Endothelial cell of umbilical vein (primary cell): ENCODE measurements at regions not wholly inside any gene's neighbourhood (a gene's known extent, or its start where the extent isn't known, plus 50 kb on each side); places are given as distances from the start of the nearest gene placed in this dataset.

ENCODE experiments used
- BruUV-seq: library from RNA; stranded (reverse); fragments of 400-500 nt; replicated peaks from 2 replicates; lab custom pipeline; 2021; lab: Mats Ljungman, UMichigan
- CTCF ChIA-PET: fragments of 300-600, 350-600 bp; sonication (Branson Sonifier 250); formaldehyde crosslinking; loops from one replicate; lab custom pipeline; 2021; ENCODE audit warnings: antibody characterized with exemption, inconsistent platforms; lab: Charles Lee
- POLR2A ChIA-PET: fragments of 300-600, 350-600 bp; sonication (Branson Sonifier 250); formaldehyde crosslinking; loops from one replicate; lab custom pipeline; 2021; ENCODE audit warnings: antibody characterized with exemption, inconsistent platforms; lab: Charles Lee
- DNase-seq: peaks from one replicate; pipeline ENCODE4 v3.0.0-alpha.2; 2011; ENCODE audit warnings: low read depth, low spot score
- FAIRE-seq: peaks from 2 replicates; lab custom pipeline; 2011; peaks lifted over from hg19 to GRCh38; lab: Jason Lieb, UNC
- H2AFZ ChIP-seq: 2 replicates; pipeline ENCODE4 v1.6.0; 2012; ENCODE audit warnings: low read depth, low read length, control low read depth, inconsistent platforms
- H3K27ac ChIP-seq: 2 replicates; pipeline ENCODE4 v1.5.1; 2011; ENCODE audit warnings: low read depth, mild to moderate bottlenecking, control low read depth, low read length, moderate library complexity; ENCODE audit not compliant: insufficient read depth
- H3K27me3 ChIP-seq, 2 experiments: 2 replicates each; pipeline versions ENCODE4 v1.6.0 to v1.6.1; 2011; ENCODE audit warnings: low read length in 2 of 2, mixed read lengths in 1 of 2; ENCODE audit not compliant: control insufficient read depth in 2 of 2, insufficient read depth in 2 of 2
- H3K36me3 ChIP-seq, 2 experiments: 2 replicates in 1 of 2; 3 replicates in 1 of 2; pipeline ENCODE4 v1.5.1; 2011; ENCODE audit warnings: low read length in 2 of 2, mild to moderate bottlenecking in 1 of 2, moderate library complexity in 1 of 2; ENCODE audit not compliant: control insufficient read depth in 2 of 2, insufficient read depth in 2 of 2; ENCODE audit errors: extremely low read depth in 1 of 2
- H3K4me1 ChIP-seq: 3 replicates; pipeline ENCODE4 v1.5.1; 2011; ENCODE audit warnings: mild to moderate bottlenecking, low read length; ENCODE audit not compliant: control insufficient read depth, insufficient read depth; ENCODE audit errors: extremely low read depth
- H3K4me2 ChIP-seq: 2 replicates; pipeline ENCODE4 v1.6.1; 2011; ENCODE audit warnings: low read length, control low read depth, mixed read lengths; ENCODE audit not compliant: insufficient read depth
- H3K4me3 ChIP-seq, 3 experiments: fragments of 200-600 bp in 1 of 3; sonication (generic), shearing (Covaris generic) in 1 of 3; replicated peaks in 1 of 3; 2 replicates each; pipeline ENCODE4 v1.5.1; 2011 to 2016; ENCODE audit warnings: control low read depth in 3 of 3, low read length in 3 of 3, mild to moderate bottlenecking in 2 of 3, inconsistent platforms in 1 of 3, low read depth in 1 of 3, moderate library complexity in 1 of 3; ENCODE audit not compliant: insufficient read depth in 1 of 3
- H3K79me2 ChIP-seq: 2 replicates; pipeline ENCODE4 v1.6.0; 2012; ENCODE audit warnings: low read length, inconsistent platforms; ENCODE audit not compliant: control insufficient read depth, insufficient read depth
- H3K9ac ChIP-seq: replicated peaks from 2 replicates; pipeline ENCODE3; 2011; ENCODE audit warnings: low read length, control low read depth; ENCODE audit not compliant: insufficient read depth; ENCODE audit errors: extremely low read depth
- H3K9me1 ChIP-seq: replicated peaks from 3 replicates; pipeline ENCODE4 v1.6.0; 2011; ENCODE audit warnings: mild to moderate bottlenecking, low read length; ENCODE audit not compliant: control insufficient read depth, insufficient read depth; ENCODE audit errors: extremely low read depth
- H3K9me3 ChIP-seq: replicated peaks from 2 replicates; pipeline ENCODE4 v1.5.1; 2012; ENCODE audit warnings: low read length, inconsistent platforms; ENCODE audit not compliant: control insufficient read depth, insufficient read depth
- H4K20me1 ChIP-seq: replicated peaks from 2 replicates; pipeline ENCODE3; 2011; ENCODE audit warnings: mild to moderate bottlenecking, low read length; ENCODE audit not compliant: control insufficient read depth, insufficient read depth; ENCODE audit errors: extremely low read depth
- CTCF ChIP-seq, 2 donors: IDR thresholded peaks; 1 replicate in 1 of 2; 2 replicates in 1 of 2; pipeline ENCODE4 v1.5.1; 2011; ENCODE audit warnings: low read length in 2 of 2, mild to moderate bottlenecking in 2 of 2, moderate library complexity in 2 of 2, control low read depth in 1 of 2, inconsistent platforms in 1 of 2, low read depth in 1 of 2; ENCODE audit not compliant: insufficient read depth in 1 of 2; ENCODE audit errors: extremely low read depth in 1 of 2
- EZH2 ChIP-seq: IDR thresholded peaks from 2 replicates; pipeline ENCODE4 v1.6.1; 2012; ENCODE audit warnings: borderline replicate concordance, low read depth, mild to moderate bottlenecking, moderate library complexity, low read length, inconsistent platforms; ENCODE audit not compliant: severe bottlenecking
- FOS ChIP-seq: IDR thresholded peaks from 2 replicates; pipeline ENCODE4 v1.6.1; 2011; ENCODE audit warnings: mild to moderate bottlenecking, low read length, moderate library complexity, borderline replicate concordance; ENCODE audit not compliant: insufficient read depth
- GATA2 ChIP-seq: IDR thresholded peaks from 2 replicates; pipeline ENCODE4 v1.7.0; 2011; ENCODE audit warnings: low read depth, mild to moderate bottlenecking, moderate library complexity, mixed read lengths, low read length; ENCODE audit not compliant: insufficient read length, insufficient read depth
- JUN ChIP-seq: IDR thresholded peaks from 2 replicates; pipeline ENCODE4 v1.6.1; 2011; ENCODE audit warnings: borderline replicate concordance, low read depth; ENCODE audit not compliant: insufficient read length, insufficient read depth
- MAX ChIP-seq: IDR thresholded peaks from 2 replicates; pipeline ENCODE4 v1.6.1; 2011; ENCODE audit not compliant: insufficient read depth, insufficient read length
- MYC ChIP-seq: IDR thresholded peaks from one replicate; pipeline ENCODE4 v1.6.1; 2011; ENCODE audit warnings: mild to moderate bottlenecking, low read depth, low read length
- POLR2A ChIP-seq: IDR thresholded peaks from 2 replicates; pipeline ENCODE4 v1.6.1; 2012; ENCODE audit warnings: low read depth, mild to moderate bottlenecking, control low read depth, low read length
- POLR2AphosphoS5 ChIP-seq: IDR thresholded peaks from 2 replicates; pipeline ENCODE4 v1.6.1; 2012; ENCODE audit warnings: low read depth, mild to moderate bottlenecking, control low read depth, low read length, moderate library complexity; ENCODE audit not compliant: insufficient read depth
- dilution Hi-C: fragments of 300-500 bp; cut with MboI; formaldehyde crosslinking; loops from one replicate; pipeline ENCODE4 v1.15.0; 2019; ENCODE audit warnings: low sequenced_read_pairs; ENCODE audit not compliant: extremely low pct_ligation_motif_present
- intact Hi-C: fragments of 100-400 bp; cut with micrococcal nuclease; formaldehyde crosslinking; loops from one replicate; pipeline ENCODE4 v1.10.0; 2022

- TF ChIP-seq JUN: no peak
- no peak for TF ChIP-seq MYC
- no peak for TF ChIP-seq MAX
- TF ChIP-seq CTCF (IDR thresholded peaks at IDR 0.05; ENCODE audit: extremely low read depth in 1 of 2, insufficient read depth in 1 of 2, low read depth in 1 of 2, low read length in 2 of 2): no peak
- no peak for TF ChIP-seq POLR2A
- no peak for TF ChIP-seq POLR2AphosphoS5
- no peak for TF ChIP-seq EZH2
- TF ChIP-seq GATA2: no peak
- TF ChIP-seq FOS: no peak
- FAIRE-seq (no peak), DNase-seq (no peak)
- no peaks in the 10 kb centered on the region for H3K4me1 ChIP-seq
- no peaks in the 10 kb centered on the region for H3K9me1 ChIP-seq
- dilution Hi-C loops: no loop called here
- peaks cover 2% of the 10 kb centered on the region for H3K9me3 ChIP-seq
- CTCF ChIA-PET: no interaction called here
- POLR2A ChIA-PET: no interaction called here
- no peaks in the 10 kb centered on the region for H3K79me2 ChIP-seq
- intact Hi-C loops: no loop called here
- H3K27me3 ChIP-seq: no peaks in the 10 kb centered on the region
- H3K4me3 ChIP-seq: no peak overlapping the region
- H3K4me2 ChIP-seq: no peak overlapping the region
- H3K27ac ChIP-seq: no peak overlapping the region
- no peak overlapping the region for H2AFZ ChIP-seq
- BruUV-seq: no TSS peak
- no peak overlapping the region for H3K9ac ChIP-seq
- H4K20me1 ChIP-seq: no peaks in the 10 kb centered on the region
- H3K36me3 ChIP-seq: no peaks in the 10 kb centered on the region
Measured at GRCh38 chr6:14995966-14996602, 249.8 kb upstream of the JARID2 start.
